HL-60 (cell line): ENCODE measurements at regions not wholly inside any gene's neighbourhood (a gene's known extent, or its start where the extent isn't known, plus 50 kb on each side); places are given as distances from the start of the nearest gene placed in this dataset.

Experiments
- DNase-seq, 2 experiments: peaks; one replicate each; pipeline ENCODE4 v3.0.0-alpha.2; 2010 to 2020; ENCODE audit warnings: low read depth in 1 of 2, low spot score in 1 of 2
- H3K27ac ChIP-seq: fragments of 250-450 bp; sonication (Bioruptor Pico); replicated peaks from 2 replicates; pipeline ENCODE4 v1.5.1; 2020; ENCODE audit warnings: mild to moderate bottlenecking, moderate library complexity
- H3K27me3 ChIP-seq: fragments of 250-450 bp; sonication (Bioruptor Pico); 2 replicates; pipeline ENCODE4 v1.5.1; 2021; ENCODE audit warnings: mild to moderate bottlenecking, moderate library complexity; ENCODE audit not compliant: insufficient read depth, poor library complexity, severe bottlenecking
- H3K4me3 ChIP-seq: replicated peaks from 2 replicates; pipeline ENCODE4 v1.5.1; 2011; ENCODE audit warnings: mild to moderate bottlenecking, control low read depth, low read length; ENCODE audit not compliant: insufficient read depth
- CTCF ChIP-seq: IDR thresholded peaks from one replicate; pipeline ENCODE4 v1.5.1; 2011; ENCODE audit warnings: low read length, control low read depth, inconsistent platforms; ENCODE audit not compliant: insufficient read depth
- GABPA ChIP-seq: IDR thresholded peaks from 2 replicates; pipeline ENCODE4 v1.6.1; 2012; ENCODE audit warnings: low read depth
- POLR2AphosphoS5 ChIP-seq: IDR thresholded peaks from 2 replicates; pipeline ENCODE4 v1.6.1; 2012; ENCODE audit warnings: low read depth
- REST ChIP-seq: IDR thresholded peaks from 2 replicates; pipeline ENCODE4 v1.6.1; 2012; ENCODE audit warnings: low read depth; ENCODE audit not compliant: insufficient replicate concordance
- SPI1 ChIP-seq: IDR thresholded peaks from 2 replicates; pipeline ENCODE4 v1.6.1; 2012; ENCODE audit warnings: low read depth, mild to moderate bottlenecking, borderline replicate concordance

GRCh38 chr11:107272561-107272960 lies 185.1 kb downstream of the CWF19L2 start:
- TF ChIP-seq SPI1 (no peak), POLR2AphosphoS5 (no peak), GABPA (no peak), CTCF (no peak), REST (no peak)
- no peaks in the 10 kb centered on the region for H3K27me3 ChIP-seq
- no peak overlapping the region for H3K27ac ChIP-seq
- no peak for DNase-seq
- H3K4me3 ChIP-seq: no peak overlapping the region

- H3K4me3 ChIP-seq: no peak overlapping the region
- TF ChIP-seq GABPA (no peak), SPI1 (no peak), CTCF (no peak), POLR2AphosphoS5 (no peak)
- no peak for DNase-seq
These were observed 186.2 kb downstream of the CWF19L2 start for GRCh38 chr11:107271425-107271824.

GRCh38 chr11:107268977-107269376 lies 188.6 kb downstream of the CWF19L2 start:
- no peak for DNase-seq
- TF ChIP-seq CTCF (no peak), POLR2AphosphoS5 (no peak), GABPA (no peak), REST (no peak), SPI1 (no peak)
- Histone ChIP-seq H3K4me3 (no peak overlapping the region), H3K27me3 (no peaks in the 10 kb centered on the region), H3K27ac (no peak overlapping the region)

More at GRCh38 chr11:107271425-107271824, 186.2 kb downstream of the CWF19L2 start:
- Histone ChIP-seq H3K27me3 (no peaks in the 10 kb centered on the region), H3K27ac (no peak overlapping the region)

GRCh38 chr11:107266455-107266854 lies 191.2 kb downstream of the CWF19L2 start:
- no peak for DNase-seq
- Histone ChIP-seq H3K27me3 (no peaks in the 10 kb centered on the region), H3K4me3 (no peak overlapping the region), H3K27ac (no peak overlapping the region)
- no peak for TF ChIP-seq POLR2AphosphoS5
- no peak for TF ChIP-seq CTCF
- no peak for TF ChIP-seq GABPA
